GM06990 (cell line): ENCODE measurements at regions not wholly inside any gene's neighbourhood (a gene's known extent, or its start where the extent isn't known, plus 50 kb on each side); places are given as distances from the start of the nearest gene placed in this dataset.

Source experiments
- DNase-seq: peaks from one replicate; pipeline ENCODE4 v3.0.0-alpha.2; 2011; ENCODE audit not compliant: insufficient read length; ENCODE audit errors: extremely low read depth
- H3K27me3 ChIP-seq: replicated peaks from 2 replicates; pipeline ENCODE4 v1.6.0; 2011; ENCODE audit warnings: low read length; ENCODE audit not compliant: control insufficient read depth, insufficient read depth
- H3K36me3 ChIP-seq: 2 replicates; pipeline ENCODE4 v1.5.1; 2011; ENCODE audit warnings: low read length; ENCODE audit not compliant: control insufficient read depth, insufficient read depth
- H3K4me3 ChIP-seq: replicated peaks from 2 replicates; pipeline ENCODE4 v1.5.1; 2011; ENCODE audit warnings: low read depth, mild to moderate bottlenecking, control low read depth, low read length
- TF ChIP-seq, protein P1 (sequence below): IDR thresholded peaks from 2 replicates; pipeline ENCODE4 v1.5.1; 2011; ENCODE audit warnings: low read length, control low read depth, mild to moderate bottlenecking, inconsistent platforms; ENCODE audit not compliant: insufficient read depth, poor library complexity, severe bottlenecking

DNA sequence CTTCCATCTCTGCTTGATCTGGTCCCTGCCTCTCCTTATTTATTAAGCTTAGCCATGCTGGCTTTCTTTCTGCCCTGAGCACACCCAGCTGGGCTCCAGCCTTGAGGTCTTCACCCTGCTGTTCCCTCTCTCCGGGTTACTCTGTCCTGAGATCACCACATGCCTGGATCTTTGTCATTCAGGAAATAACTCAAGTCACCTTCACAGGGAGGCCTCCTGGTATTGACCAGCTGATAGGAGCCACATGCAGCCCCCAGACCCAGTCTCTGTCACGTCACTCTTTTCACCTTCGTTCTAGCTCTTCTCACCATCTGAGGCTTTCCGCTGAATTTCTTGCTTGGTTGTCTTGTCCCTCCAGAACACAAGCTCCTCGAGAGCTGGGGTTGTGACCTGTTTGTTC lies 114.4 kb downstream of the TSN start:
- no peaks in the 10 kb centered on the region; the same call in 1 of the 2 replicates for H3K27me3 ChIP-seq
- TF ChIP-seq, protein P1, sequence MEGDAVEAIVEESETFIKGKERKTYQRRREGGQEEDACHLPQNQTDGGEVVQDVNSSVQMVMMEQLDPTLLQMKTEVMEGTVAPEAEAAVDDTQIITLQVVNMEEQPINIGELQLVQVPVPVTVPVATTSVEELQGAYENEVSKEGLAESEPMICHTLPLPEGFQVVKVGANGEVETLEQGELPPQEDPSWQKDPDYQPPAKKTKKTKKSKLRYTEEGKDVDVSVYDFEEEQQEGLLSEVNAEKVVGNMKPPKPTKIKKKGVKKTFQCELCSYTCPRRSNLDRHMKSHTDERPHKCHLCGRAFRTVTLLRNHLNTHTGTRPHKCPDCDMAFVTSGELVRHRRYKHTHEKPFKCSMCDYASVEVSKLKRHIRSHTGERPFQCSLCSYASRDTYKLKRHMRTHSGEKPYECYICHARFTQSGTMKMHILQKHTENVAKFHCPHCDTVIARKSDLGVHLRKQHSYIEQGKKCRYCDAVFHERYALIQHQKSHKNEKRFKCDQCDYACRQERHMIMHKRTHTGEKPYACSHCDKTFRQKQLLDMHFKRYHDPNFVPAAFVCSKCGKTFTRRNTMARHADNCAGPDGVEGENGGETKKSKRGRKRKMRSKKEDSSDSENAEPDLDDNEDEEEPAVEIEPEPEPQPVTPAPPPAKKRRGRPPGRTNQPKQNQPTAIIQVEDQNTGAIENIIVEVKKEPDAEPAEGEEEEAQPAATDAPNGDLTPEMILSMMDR, result no peak
- H3K36me3 ChIP-seq, result no peaks in the 10 kb centered on the region
- H3K4me3 ChIP-seq, result no peak overlapping the region
- no peak for DNase-seq

GRCh38 chr2:121872651-121873050 lies 117.2 kb downstream of the TSN start:
- TF ChIP-seq, protein P1, result no peak
- no peaks in the 10 kb centered on the region; the same call in 1 of the 2 replicates for H3K27me3 ChIP-seq

DNA sequence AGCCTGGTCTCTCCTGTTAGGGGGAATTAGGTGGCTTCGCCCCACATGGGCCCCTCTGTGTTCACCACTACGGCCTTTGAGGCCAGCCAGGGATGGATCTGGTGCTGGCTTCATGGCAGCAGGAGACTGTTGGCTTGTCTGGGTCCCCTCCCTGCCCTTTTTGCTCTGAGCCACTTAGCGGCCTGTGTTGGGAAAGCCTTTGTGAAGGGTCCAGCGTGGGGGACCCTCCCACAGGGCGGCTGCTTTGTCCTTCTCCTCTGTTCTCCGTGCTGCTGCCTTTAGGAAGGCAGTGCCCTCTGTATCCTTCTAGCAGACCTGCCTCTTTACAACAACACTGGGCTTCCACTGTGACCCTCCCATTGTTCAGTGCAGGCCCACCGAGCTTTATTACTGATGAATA lies 118.4 kb downstream of the TSN start:
- no peak overlapping the region for H3K4me3 ChIP-seq
- H3K36me3 ChIP-seq, result no peaks in the 10 kb centered on the region
- H3K27me3 ChIP-seq, result no peaks in the 10 kb centered on the region; the same call in 1 of the 2 replicates
- TF ChIP-seq, protein P1, result no peak
- no peak for DNase-seq

More at GRCh38 chr2:121872651-121873050, 117.2 kb downstream of the TSN start:
- H3K4me3 ChIP-seq, result no peak overlapping the region
- no peaks in the 10 kb centered on the region for H3K36me3 ChIP-seq
- DNase-seq, result no peak

- no peak overlapping the region for H3K4me3 ChIP-seq
- H3K27me3 ChIP-seq, result no peaks in the 10 kb centered on the region
- no peak for DNase-seq
- TF ChIP-seq, protein P1, result no peak
- no peaks in the 10 kb centered on the region for H3K36me3 ChIP-seq
Observed at GRCh38 chr2:121875585-121876185, 120.2 kb downstream of the TSN start.

DNA sequence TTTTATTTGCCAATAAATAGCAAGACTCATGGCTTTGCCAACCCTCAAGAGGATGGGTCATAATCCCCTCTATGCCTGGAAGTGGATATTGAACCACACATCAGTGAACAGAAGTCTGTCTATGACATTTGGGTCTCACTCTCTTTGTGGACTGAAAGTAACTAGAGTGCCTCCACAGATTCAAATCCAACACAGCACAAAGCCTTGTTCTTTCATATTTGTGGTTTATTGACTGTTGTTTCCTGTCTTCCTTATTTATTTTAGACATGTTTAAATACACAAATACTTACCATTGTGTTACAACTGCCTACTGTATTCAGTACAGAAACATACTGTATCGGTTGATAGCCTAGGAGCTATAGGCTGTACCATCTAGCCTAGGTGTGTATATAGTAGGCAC lies 121.9 kb downstream of the TSN start:
- Histone ChIP-seq H3K27me3 (no peaks in the 10 kb centered on the region), H3K4me3 (no peak overlapping the region), H3K36me3 (no peaks in the 10 kb centered on the region)
- no peak for DNase-seq
- TF ChIP-seq, protein P1, result no peak

DNA sequence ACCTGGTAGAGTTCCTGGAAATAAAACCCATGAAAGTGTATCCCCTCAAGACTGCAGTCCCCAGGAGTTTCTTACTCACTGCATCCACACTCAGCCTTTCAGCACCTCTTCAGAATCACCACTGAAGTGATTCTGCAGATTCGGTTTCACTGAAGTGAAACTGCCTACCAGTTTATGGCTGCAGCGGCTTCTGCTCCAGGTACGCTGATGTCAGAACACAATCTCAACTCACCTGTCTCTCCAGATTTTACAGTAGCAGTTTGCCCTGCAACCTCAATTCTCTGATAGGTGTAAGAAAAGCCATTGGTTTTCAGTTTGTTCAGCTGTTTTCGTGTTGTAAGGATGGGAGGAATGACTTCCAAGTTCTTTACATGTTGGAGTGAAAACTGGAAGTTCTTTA lies 124.8 kb downstream of the TSN start:
- no peak overlapping the region for H3K4me3 ChIP-seq
- DNase-seq, result no peak
- H3K27me3 ChIP-seq, result no peaks in the 10 kb centered on the region
- TF ChIP-seq, protein P1, result no peak
- H3K36me3 ChIP-seq, result no peaks in the 10 kb centered on the region
